WTC11 (cell line): ENCODE measurements at regions not wholly inside any gene's neighbourhood (a gene's known extent, or its start where the extent isn't known, plus 50 kb on each side); places are given as distances from the start of the nearest gene placed in this dataset.

Experiments used
- ATF2 ChIP-seq: sonication (generic); formaldehyde crosslinking; IDR thresholded peaks from 2 replicates; pipeline ENCODE4 v1.8.1; 2022; ENCODE audit warnings: low read depth, missing genetic modification reagents, borderline replicate concordance
- CREM ChIP-seq: sonication (generic); formaldehyde crosslinking; IDR thresholded peaks from 2 replicates; pipeline ENCODE4 v1.8.1; 2022; ENCODE audit warnings: mild to moderate bottlenecking, missing genetic modification reagents, moderate library complexity
- E2F1 ChIP-seq: sonication (generic); formaldehyde crosslinking; IDR thresholded peaks from 2 replicates; pipeline ENCODE4 v1.8.0; 2022; ENCODE audit warnings: mild to moderate bottlenecking, missing genetic modification reagents
- FOXJ3 ChIP-seq: sonication (generic); formaldehyde crosslinking; IDR thresholded peaks from 2 replicates; pipeline ENCODE4 v1.9.0; 2021; ENCODE audit warnings: missing genetic modification reagents, mild to moderate bottlenecking, borderline replicate concordance
- HMGXB4 ChIP-seq: sonication (generic); formaldehyde crosslinking; IDR thresholded peaks from 2 replicates; pipeline ENCODE4 v1.8.1; 2023; ENCODE audit warnings: mild to moderate bottlenecking, moderate library complexity, missing genetic modification reagents
- JUN ChIP-seq: sonication (generic); formaldehyde crosslinking; IDR thresholded peaks from 2 replicates; pipeline ENCODE4 v1.8.0; 2023; ENCODE audit warnings: mild to moderate bottlenecking, missing genetic modification reagents
- NFATC4 ChIP-seq: fragments of 250-450 bp; sonication (Bioruptor Pico); IDR thresholded peaks from 2 replicates; pipeline ENCODE4 v1.9.0; 2021; ENCODE audit warnings: mild to moderate bottlenecking
- SMAD4 ChIP-seq: sonication (generic); formaldehyde crosslinking; IDR thresholded peaks from 2 replicates; pipeline ENCODE4 v1.8.0; 2022; ENCODE audit warnings: mild to moderate bottlenecking, missing genetic modification reagents
- TCF7 ChIP-seq: sonication (generic); formaldehyde crosslinking; IDR thresholded peaks from 2 replicates; pipeline ENCODE4 v1.8.0; 2022; ENCODE audit warnings: mild to moderate bottlenecking, low read depth, missing genetic modification reagents, moderate library complexity
- TEAD1 ChIP-seq: sonication (generic); formaldehyde crosslinking; IDR thresholded peaks from 2 replicates; pipeline ENCODE4 v1.8.0; 2022; ENCODE audit warnings: mild to moderate bottlenecking, missing genetic modification reagents
- ZNF121 ChIP-seq: sonication (generic); formaldehyde crosslinking; IDR thresholded peaks from 2 replicates; pipeline ENCODE4 v1.8.0; 2023; ENCODE audit warnings: missing genetic modification reagents
- TF ChIP-seq, protein P1 (sequence below): fragments of 200-600 bp; IDR thresholded peaks from 2 replicates; pipeline ENCODE4 v1.8.0; 2022; ENCODE audit warnings: antibody characterized with exemption
- TF ChIP-seq, protein P2 (sequence below): sonication (generic); formaldehyde crosslinking; IDR thresholded peaks from 2 replicates; pipeline ENCODE4 v1.8.0; 2022; ENCODE audit warnings: mild to moderate bottlenecking, missing genetic modification reagents

DNA sequence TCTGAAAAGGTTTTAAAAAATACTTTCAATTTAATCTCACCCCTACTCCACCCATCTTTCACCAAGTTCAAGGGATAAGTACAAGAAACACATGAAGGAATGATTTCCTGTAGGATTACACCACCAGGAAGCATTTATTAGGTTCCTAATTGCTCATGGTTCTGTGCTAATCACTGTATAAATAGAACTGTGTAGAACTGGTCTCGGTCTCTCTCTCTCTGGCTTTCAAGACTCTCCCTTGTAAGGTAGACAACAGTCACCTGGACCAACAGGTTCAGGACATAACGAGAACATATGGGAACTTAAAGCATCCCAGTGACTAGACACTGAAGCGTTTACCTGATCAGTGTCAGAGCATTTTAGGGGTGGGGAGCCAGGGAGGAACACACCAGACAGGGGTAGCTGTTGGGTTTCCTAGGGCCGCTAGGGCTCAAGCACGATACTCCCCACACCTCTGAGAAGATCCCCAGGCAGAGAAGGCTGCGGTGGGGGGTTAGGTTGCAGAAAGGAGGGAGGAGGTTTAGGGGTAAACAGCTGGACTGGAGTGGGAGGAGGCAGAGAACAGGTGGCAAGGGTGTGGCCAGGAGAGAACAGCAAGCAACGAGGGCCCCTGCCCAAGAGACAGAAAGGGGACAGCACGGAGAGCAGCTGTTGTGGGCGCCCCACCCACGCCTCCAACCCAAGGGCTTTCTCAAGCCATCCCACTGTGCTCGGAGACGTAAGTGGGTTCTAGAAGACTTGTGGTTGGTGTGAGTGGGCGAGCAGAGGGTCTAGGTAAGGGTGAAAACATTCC is 52.5 kb upstream of the USP6NL start:
- TF ChIP-seq, protein P1, sequence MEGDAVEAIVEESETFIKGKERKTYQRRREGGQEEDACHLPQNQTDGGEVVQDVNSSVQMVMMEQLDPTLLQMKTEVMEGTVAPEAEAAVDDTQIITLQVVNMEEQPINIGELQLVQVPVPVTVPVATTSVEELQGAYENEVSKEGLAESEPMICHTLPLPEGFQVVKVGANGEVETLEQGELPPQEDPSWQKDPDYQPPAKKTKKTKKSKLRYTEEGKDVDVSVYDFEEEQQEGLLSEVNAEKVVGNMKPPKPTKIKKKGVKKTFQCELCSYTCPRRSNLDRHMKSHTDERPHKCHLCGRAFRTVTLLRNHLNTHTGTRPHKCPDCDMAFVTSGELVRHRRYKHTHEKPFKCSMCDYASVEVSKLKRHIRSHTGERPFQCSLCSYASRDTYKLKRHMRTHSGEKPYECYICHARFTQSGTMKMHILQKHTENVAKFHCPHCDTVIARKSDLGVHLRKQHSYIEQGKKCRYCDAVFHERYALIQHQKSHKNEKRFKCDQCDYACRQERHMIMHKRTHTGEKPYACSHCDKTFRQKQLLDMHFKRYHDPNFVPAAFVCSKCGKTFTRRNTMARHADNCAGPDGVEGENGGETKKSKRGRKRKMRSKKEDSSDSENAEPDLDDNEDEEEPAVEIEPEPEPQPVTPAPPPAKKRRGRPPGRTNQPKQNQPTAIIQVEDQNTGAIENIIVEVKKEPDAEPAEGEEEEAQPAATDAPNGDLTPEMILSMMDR: no peak
- no peak for TF ChIP-seq JUN (CRISPR knock-in tag)
- TF ChIP-seq E2F1 (CRISPR knock-in tag): no peak
- TF ChIP-seq TCF7 (CRISPR knock-in tag): no peak
- TF ChIP-seq SMAD4 (CRISPR knock-in tag): no peak
- no peak for TF ChIP-seq CREM
- TF ChIP-seq HMGXB4: no peak
- TF ChIP-seq ZNF121 (CRISPR knock-in tag): no peak
- no peak for TF ChIP-seq FOXJ3
- no peak for TF ChIP-seq NFATC4
- TF ChIP-seq ATF2 (CRISPR knock-in tag): no peak
- TF ChIP-seq TEAD1: no peak
- TF ChIP-seq, protein P2, sequence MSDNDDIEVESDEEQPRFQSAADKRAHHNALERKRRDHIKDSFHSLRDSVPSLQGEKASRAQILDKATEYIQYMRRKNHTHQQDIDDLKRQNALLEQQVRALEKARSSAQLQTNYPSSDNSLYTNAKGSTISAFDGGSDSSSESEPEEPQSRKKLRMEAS: no peak
